Astrocyte (in vitro differentiated cells and primary cell): ENCODE measurements at regions not wholly inside any gene's neighbourhood (a gene's known extent, or its start where the extent isn't known, plus 50 kb on each side); places are given as distances from the start of the nearest gene placed in this dataset.

Source experiments
- DNase-seq: peaks from one replicate; pipeline ENCODE4 v3.0.0-alpha.2; 2010; ENCODE audit warnings: low read depth
- FAIRE-seq: peaks from 2 replicates; lab custom pipeline; 2011; peaks lifted over from hg19 to GRCh38; lab: Jason Lieb, UNC
- H2AFZ ChIP-seq: 2 replicates; pipeline ENCODE4 v1.6.0; 2012; ENCODE audit warnings: low read depth, low read length, inconsistent platforms
- H3K27ac ChIP-seq: 2 replicates; pipeline ENCODE4 v1.5.1; 2011; ENCODE audit warnings: low read depth, low read length, inconsistent platforms
- H3K27me3 ChIP-seq: 2 replicates; pipeline ENCODE4 v1.6.0; 2011; ENCODE audit warnings: low read length, inconsistent platforms; ENCODE audit not compliant: insufficient read depth
- H3K36me3 ChIP-seq: 2 replicates; pipeline ENCODE4 v1.5.1; 2011; ENCODE audit warnings: low read length, inconsistent platforms; ENCODE audit not compliant: insufficient read depth
- H3K4me1 ChIP-seq: 2 replicates; pipeline ENCODE4 v1.5.1; 2011; ENCODE audit warnings: low read length, inconsistent platforms; ENCODE audit not compliant: insufficient read depth
- H3K4me2 ChIP-seq: 2 replicates; pipeline ENCODE4 v1.6.0; 2012; ENCODE audit warnings: low read length, inconsistent platforms
- H3K4me3 ChIP-seq: 2 replicates; pipeline ENCODE4 v1.5.1; 2011; ENCODE audit warnings: low read depth, mild to moderate bottlenecking, low read length, inconsistent platforms; ENCODE audit not compliant: insufficient read depth
- H3K79me2 ChIP-seq: 2 replicates; pipeline ENCODE4 v1.6.0; 2012; ENCODE audit warnings: mild to moderate bottlenecking, low read length, inconsistent platforms; ENCODE audit not compliant: insufficient read depth
- H3K9ac ChIP-seq: 2 replicates; pipeline ENCODE4 v1.6.0; 2012; ENCODE audit warnings: mild to moderate bottlenecking, low read length, inconsistent platforms
- H3K9me3 ChIP-seq: 2 replicates; pipeline ENCODE4 v1.5.1; 2012; ENCODE audit warnings: low read depth, mild to moderate bottlenecking, low read length, inconsistent platforms; ENCODE audit not compliant: insufficient read depth
- H4K20me1 ChIP-seq: 2 replicates; pipeline ENCODE4 v1.6.0; 2012; ENCODE audit warnings: low read length, inconsistent platforms; ENCODE audit not compliant: insufficient read depth
- H3K27ac Mint-ChIP-seq: one replicate; pipeline ENCODE4 v1.8.0; 2021; ENCODE audit warnings: mild to moderate bottlenecking, mixed read lengths; ENCODE audit not compliant: unreplicated experiment
- H3K27me3 Mint-ChIP-seq: one replicate; pipeline ENCODE4 v1.8.0; 2021; ENCODE audit warnings: low read depth, mixed read lengths; ENCODE audit not compliant: unreplicated experiment
- H3K36me3 Mint-ChIP-seq: one replicate; pipeline ENCODE4 v1.8.0; 2021; ENCODE audit warnings: low read depth, mixed read lengths; ENCODE audit not compliant: unreplicated experiment
- H3K4me1 Mint-ChIP-seq: one replicate; pipeline ENCODE4 v1.8.0; 2021; ENCODE audit warnings: low read depth, mixed read lengths; ENCODE audit not compliant: unreplicated experiment
- H3K4me3 Mint-ChIP-seq: one replicate; pipeline ENCODE4 v1.8.0; 2021; ENCODE audit warnings: mild to moderate bottlenecking, moderate library complexity, mixed read lengths; ENCODE audit not compliant: unreplicated experiment
- H3K9me3 Mint-ChIP-seq: one replicate; pipeline ENCODE4 v1.8.0; 2021; ENCODE audit warnings: mild to moderate bottlenecking, mixed read lengths; ENCODE audit not compliant: unreplicated experiment
- CTCF ChIP-seq: IDR thresholded peaks from 2 replicates; pipeline ENCODE4 v1.5.1; 2011; ENCODE audit warnings: low read depth, mild to moderate bottlenecking, inconsistent platforms, low read length, moderate library complexity; ENCODE audit not compliant: insufficient read depth
- EZH2 ChIP-seq: IDR thresholded peaks from 2 replicates; pipeline ENCODE4 v1.6.1; 2012; ENCODE audit warnings: mild to moderate bottlenecking, low read length, inconsistent platforms; ENCODE audit not compliant: insufficient read depth

- peaks cover 2% of the 10 kb centered on the region for H3K36me3 Mint-ChIP-seq
- peaks cover 21% of the 10 kb centered on the region for H3K4me1 Mint-ChIP-seq
- FAIRE-seq: no peak
Measured at GRCh38 chr12:46470036-46470627, 97.6 kb upstream of the SLC38A2 start.

GRCh38 chr12:46468813-46469212 lies 96.2 kb upstream of the SLC38A2 start:
- Mint-ChIP-seq H3K4me1 (peaks cover 15% of the 10 kb centered on the region), H3K4me3 (no peak overlapping the region), H3K27me3 (no peaks in the 10 kb centered on the region), H3K27ac (no peak overlapping the region), H3K9me3 (peaks cover 6% of the 10 kb centered on the region), H3K36me3 (peaks cover 4% of the 10 kb centered on the region)
- no peak overlapping the region for H2AFZ ChIP-seq
- FAIRE-seq: no peak
- no peak for DNase-seq
- H3K9me3 ChIP-seq: no peaks in the 10 kb centered on the region
- no peak for TF ChIP-seq EZH2
- TF ChIP-seq CTCF: no peak
- H3K36me3 ChIP-seq: no peaks in the 10 kb centered on the region
- H3K27ac ChIP-seq: no peak overlapping the region
- H3K4me2 ChIP-seq: no peak overlapping the region
- no peak overlapping the region for H3K4me3 ChIP-seq
- no peaks in the 10 kb centered on the region for H4K20me1 ChIP-seq
- no peak overlapping the region for H3K9ac ChIP-seq
- H3K27me3 ChIP-seq: no peaks in the 10 kb centered on the region
- H3K4me1 ChIP-seq: peaks cover 34% of the 10 kb centered on the region
- H3K79me2 ChIP-seq: no peaks in the 10 kb centered on the region

More at GRCh38 chr12:46470036-46470627, 97.6 kb upstream of the SLC38A2 start:
- Mint-ChIP-seq H3K27me3 (no peaks in the 10 kb centered on the region), H3K9me3 (peaks cover 4% of the 10 kb centered on the region), H3K27ac (peak overlapping the region; percentile 34), H3K4me3 (no peak overlapping the region)
- DNase-seq: no peak
- no peak overlapping the region for H3K4me3 ChIP-seq
- no peaks in the 10 kb centered on the region for H3K27me3 ChIP-seq
- no peaks in the 10 kb centered on the region for H3K9me3 ChIP-seq
- H3K9ac ChIP-seq: no peak overlapping the region
- H3K36me3 ChIP-seq: no peaks in the 10 kb centered on the region
- H4K20me1 ChIP-seq: no peaks in the 10 kb centered on the region
- no peak overlapping the region for H2AFZ ChIP-seq
- H3K4me1 ChIP-seq: peaks cover 43% of the 10 kb centered on the region
- no peak overlapping the region for H3K4me2 ChIP-seq
- no peak for TF ChIP-seq EZH2
- no peak for TF ChIP-seq CTCF
- no peaks in the 10 kb centered on the region for H3K79me2 ChIP-seq
- H3K27ac ChIP-seq: no peak overlapping the region

GRCh38 chr12:46468160-46468559 lies 95.6 kb upstream of the SLC38A2 start:
- H3K9me3 Mint-ChIP-seq: peaks cover 6% of the 10 kb centered on the region
- Histone ChIP-seq H2AFZ (no peak overlapping the region), H3K27me3 (no peaks in the 10 kb centered on the region), H3K36me3 (no peaks in the 10 kb centered on the region), H3K9ac (no peak overlapping the region), H3K4me2 (peak overlapping the region; percentile 20), H3K9me3 (no peaks in the 10 kb centered on the region), H3K4me1 (peaks cover 29% of the 10 kb centered on the region), H4K20me1 (no peaks in the 10 kb centered on the region), H3K79me2 (no peaks in the 10 kb centered on the region), H3K27ac (no peak overlapping the region), H3K4me3 (no peak overlapping the region)
- peak; percentile 70 for DNase-seq
- no peak for FAIRE-seq
- H3K27me3 Mint-ChIP-seq: no peaks in the 10 kb centered on the region
- no peak overlapping the region for H3K4me3 Mint-ChIP-seq
- H3K27ac Mint-ChIP-seq: no peak overlapping the region
- TF ChIP-seq EZH2: no peak
- no peak for TF ChIP-seq CTCF
- peaks cover 4% of the 10 kb centered on the region for H3K36me3 Mint-ChIP-seq
- H3K4me1 Mint-ChIP-seq: peaks cover 11% of the 10 kb centered on the region
